ENCODE measurements at regions not wholly inside any gene's neighbourhood (a gene's known extent, or its start where the extent isn't known, plus 50 kb on each side); places are given as distances from the start of the nearest gene placed in this dataset.
"Not testable (repeated sequence)": the region's sequence is repeated elsewhere in the genome, so short reads cannot be mapped to it uniquely, and the experiment has no call there.

DNA sequence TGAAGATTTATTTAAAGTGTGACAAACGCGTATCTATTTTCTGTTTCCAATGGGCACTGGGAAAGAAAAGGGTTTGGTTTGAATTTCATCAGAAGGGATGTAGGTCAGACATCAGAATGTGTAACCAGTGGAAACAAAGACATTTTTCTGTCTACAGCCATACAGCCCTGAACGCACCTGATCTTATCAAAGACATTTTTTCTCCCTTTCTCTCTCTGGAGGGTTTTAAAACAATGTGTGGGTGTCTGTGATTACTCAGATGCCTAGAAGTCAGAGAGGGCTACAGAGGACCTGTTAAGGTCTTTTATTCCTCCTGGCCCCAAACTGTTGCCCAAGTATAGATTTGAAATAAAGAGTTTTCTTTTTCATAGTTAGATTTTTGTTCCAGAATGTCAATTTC, 208.6 kb upstream of the LRRC61 start:
- not testable (repeated sequence) for TF ChIP-seq POLR2A, POLR2AphosphoS5 (IDR thresholded peaks at IDR 0.05; ENCODE audit: low read depth, low read length)

All from GM12892 (cell line).